T-helper 1 cell (primary cell): ENCODE measurements at regions not wholly inside any gene's neighbourhood (a gene's known extent, or its start where the extent isn't known, plus 50 kb on each side); places are given as distances from the start of the nearest gene placed in this dataset.

Source experiments
- DNase-seq, 5 donors: peaks; one replicate each; pipeline ENCODE4 v3.0.0-alpha.2; 2012 to 2020

DNA sequence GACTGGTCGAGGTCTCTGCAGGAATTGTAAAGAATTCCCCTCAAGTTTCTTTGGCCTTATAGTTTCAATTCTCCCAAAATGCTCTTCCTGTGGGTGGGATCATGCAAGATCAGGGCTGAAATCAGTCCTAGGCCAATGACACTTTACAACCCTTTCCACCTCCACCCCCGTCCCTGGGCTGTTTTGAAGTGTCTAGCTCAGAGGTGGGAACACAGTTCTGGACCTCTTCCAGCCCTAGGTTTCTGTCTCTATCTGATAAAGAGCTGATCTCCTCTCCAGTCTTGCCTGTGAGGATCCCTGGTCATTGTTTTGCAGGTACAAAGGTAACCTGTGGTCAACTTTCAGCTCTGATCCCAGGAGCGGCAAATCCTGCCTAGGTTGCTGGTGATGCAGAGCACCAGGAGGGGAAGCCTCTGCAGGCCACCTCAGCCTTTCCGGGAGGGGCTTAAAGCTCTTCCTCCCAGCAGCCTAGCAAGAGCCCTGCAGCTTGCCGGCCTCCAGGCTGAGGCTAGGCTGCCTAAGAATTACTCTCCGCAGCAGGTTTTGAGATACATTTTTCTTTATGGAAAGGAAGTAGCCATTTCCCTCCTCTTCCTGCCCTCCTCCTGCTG lies 69.8 kb upstream of the WIPF1 start:
- no peak for DNase-seq

DNA sequence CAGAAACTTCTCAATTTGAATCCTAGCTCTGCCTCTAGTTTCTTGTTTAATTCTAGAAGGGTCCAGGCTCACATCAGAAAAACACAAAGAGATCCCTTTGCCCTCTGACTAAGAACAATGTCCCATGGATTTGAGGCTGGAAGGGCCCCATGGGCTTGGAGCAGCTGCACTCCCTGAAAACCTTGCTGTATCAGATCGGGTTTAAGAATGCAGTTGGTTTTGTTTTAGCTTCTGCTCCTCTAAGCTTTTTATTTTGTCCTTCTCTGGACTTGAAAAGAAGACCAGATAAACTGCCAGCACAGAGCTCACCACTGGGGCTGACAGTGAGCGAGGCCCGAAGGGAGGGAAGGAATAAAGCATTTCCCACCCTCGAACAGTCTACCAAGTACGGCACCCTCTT lies 69.2 kb upstream of the WIPF1 start:
- no peak for DNase-seq

DNA sequence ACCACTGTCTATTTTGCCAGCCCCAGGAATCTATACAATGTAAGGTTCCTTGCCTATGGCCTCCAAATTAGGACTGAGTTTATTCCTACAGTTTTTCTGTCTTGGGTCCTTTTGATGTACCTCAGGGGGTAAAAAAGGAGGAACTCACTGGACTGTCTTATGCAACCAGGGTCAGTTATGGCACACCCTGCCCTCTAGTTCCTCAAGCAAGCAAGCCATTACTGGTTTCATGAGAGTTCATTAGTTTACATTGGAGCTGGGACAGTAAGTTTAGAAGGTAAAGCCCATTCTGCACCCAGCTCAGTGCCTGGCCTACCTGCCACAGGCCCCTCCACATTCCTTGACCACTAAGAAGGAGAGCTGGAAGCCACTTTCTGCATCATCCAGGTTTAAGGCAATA lies 68.7 kb upstream of the WIPF1 start:
- no peak for DNase-seq

DNA sequence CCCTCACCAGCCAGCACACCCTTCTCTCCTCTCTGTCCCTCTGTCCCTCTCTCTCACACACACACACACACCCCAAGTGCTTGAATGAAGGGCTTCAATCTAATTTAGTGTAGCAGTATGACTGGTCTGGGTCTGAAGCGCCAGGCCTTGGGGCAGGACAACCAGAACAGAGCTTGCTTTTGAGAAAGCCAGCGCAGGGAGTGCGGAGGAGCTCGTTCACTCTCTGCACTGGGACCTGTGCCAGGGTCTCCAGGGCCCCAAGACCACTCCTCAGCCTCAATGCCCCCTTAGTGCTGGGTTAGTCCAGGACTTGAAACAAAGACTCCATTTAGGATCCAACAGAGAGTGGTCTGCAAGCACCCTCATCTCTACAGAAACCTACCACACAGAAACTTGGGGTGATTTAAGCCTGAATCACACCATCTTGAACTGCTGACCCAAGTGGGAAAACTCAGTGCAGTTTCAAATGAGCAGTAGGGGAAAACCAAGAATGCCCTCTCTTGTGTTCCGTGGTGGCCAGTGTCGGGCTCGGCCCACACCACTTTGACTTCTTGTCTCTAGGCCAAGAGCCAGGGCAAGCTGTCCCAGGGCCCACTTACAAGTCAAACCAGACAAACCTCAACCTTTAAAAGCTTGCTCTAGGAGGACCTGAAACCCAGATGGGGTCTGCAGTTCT lies 66.6 kb upstream of the WIPF1 start:
- DNase-seq: no peak

DNA sequence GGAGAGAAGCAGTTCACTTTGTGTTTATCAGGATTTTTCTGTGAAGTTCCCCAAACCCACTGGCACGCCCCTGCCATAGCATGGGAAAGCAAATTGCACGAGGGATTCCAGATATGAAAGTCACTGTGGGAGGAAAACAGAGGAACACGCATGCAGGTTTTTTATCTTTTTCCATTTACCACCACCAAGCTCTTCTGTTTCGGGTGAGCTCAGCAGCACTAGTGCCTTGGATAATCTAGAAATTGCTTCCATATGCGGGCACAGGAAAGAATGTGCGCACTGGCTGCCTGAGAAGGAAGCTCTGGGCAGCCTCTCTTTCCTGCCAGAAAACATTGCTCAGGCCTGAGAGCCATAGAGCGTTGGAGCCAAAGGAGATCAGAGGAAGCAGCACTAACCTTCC lies 65.9 kb upstream of the WIPF1 start:
- no peak for DNase-seq

DNA sequence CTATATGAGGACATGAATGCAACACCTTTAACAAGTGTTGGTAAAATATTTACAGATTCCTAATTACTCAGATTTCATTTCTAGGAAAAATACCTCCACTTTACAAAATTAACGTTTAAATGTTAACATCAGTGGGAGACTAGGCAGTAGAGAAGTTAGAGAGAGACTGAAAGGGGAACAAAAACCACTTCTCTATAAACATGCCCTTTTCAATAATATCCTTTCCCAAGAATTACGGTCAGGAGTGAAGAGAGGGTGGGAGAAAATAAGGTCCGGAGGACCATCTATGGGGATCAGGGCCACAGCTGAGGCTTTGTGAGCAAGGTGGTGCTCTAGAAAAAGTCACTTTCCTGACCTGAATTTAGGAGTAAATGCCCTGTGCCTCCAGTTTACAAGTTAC lies 65.3 kb upstream of the WIPF1 start:
- no peak for DNase-seq

DNA sequence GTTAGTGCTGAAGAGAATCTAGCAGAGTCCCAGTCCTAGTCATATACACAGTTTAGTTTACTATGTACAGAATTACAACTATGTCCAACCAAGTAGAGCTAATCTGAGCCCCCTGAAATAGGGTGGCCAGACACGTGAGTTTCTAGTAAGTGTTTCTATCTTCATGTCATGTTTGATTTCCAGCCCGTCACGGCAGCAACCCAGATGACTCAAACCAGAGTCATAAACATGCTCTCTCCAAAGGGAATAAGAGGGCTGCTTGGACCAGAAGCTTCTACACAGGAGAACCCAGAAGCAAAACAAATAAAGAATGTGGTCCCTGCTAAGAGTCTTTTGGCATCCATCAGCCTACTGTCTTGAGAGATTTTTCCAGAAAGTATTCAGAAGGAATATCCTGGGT lies 64.9 kb upstream of the WIPF1 start:
- no peak for DNase-seq

DNA sequence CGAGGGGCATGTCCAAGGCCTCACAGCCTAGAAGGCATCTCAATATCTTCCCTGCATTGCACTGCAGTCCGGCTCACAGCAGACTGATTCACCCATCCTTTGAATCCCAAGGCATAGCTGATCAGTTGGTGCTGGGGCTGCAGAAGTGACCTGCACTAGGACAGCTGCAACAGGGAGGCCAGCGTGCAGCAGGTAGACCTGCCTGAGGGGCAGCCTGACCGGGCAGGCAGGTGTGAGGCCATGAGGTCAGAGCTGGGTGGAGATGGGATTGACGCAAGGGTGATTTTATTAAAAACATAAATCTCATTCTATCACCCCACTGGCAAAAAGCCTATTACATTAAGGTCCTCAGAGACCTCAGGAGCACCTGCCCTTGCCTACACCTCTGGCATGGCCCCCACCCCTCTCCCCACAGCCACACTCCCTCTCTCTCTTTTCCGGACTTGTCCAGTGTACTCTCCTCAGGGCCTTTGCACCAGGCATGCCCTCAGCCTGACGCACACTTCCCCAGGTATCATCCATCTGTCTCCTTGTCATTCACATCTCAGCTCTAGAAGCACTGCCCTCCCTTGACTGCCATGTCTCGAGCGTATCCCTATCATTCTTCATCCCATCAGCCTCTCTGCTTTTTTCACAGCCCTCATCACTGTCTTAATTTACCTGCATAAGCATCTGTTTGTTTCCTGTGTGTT lies 63.5 kb upstream of the WIPF1 start:
- DNase-seq: no peak

DNA sequence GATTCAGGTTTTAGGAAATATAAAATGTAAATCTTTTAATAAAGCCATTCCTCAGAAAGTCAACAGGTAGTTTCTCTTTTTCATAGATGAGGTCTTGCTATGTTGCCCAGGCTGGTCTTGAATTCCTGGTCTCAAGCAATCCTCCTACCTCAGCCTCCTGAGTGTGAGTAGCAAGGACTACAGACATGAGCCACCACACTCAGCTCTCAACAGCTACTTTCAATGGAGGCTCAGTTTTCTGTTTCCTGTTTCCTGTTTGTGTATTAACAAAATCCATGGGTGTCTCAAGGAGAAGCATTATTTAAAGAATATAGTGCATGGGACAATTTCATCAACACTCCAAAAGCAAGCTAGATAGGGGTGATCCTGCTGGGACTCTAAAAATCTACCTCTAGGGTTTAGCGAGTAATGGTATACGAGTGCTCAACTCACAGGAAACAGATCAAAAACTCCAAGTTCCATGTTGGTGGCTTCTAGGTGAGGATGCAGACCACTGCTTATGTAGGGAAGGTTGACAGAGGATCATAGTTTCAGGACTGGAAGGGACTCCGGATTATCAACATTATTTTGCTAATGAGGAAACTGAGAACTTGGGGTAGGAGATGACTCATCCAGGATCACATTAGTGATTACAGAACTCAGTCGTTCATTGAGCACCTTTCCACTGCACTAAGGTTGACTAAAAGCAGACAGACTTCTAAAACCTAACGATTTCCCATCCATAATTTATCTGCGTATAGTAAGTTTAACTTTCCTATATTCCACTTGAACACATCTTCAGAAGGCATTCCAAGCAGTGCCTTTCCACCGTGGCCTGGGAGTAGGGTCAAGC lies 61.7 kb upstream of the WIPF1 start:
- peak in 1 of 5 donors; percentile 54 for DNase-seq

DNA sequence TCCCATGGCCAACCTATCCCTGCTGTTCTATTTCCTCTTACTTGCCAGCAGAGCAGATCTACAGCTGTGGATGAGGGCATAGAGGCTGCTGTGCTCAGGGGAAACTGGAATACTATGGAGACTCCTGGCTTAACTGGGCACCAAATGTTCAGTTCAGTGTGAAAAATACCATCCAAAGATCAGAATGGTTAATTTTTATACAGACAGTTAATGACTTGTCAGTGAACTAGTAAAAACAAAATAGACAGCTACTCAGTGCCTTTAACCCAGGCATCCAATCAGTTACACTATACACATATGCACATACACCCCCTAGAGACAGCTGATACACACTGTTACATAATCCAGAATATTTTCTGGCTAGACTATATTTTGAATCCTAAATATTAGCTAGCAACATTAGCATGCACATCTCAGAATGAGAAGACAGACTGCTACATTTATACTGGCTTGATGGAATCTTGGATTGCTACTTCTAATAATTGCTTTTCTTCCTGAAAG lies 59.1 kb upstream of the WIPF1 start:
- no peak for DNase-seq

DNA sequence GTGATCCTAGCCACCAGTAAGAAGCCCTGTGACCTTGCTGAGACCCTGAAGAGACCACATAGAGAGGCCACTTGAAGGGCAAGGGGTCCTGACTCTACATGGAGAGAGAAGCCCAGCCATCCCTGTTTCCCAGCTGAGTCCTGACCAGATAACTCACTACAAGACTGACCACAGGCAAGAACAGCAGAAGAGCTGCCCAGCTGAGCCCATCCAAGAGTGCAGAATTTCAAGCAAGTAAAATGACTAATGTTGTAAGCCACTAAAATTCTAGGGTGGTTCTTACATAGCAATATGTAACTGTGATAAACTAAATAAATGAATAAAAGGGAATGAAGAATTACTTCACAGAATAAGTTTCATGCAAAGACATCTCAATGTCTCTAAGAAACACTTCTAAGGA lies 58.4 kb upstream of the WIPF1 start:
- no peak for DNase-seq

DNA sequence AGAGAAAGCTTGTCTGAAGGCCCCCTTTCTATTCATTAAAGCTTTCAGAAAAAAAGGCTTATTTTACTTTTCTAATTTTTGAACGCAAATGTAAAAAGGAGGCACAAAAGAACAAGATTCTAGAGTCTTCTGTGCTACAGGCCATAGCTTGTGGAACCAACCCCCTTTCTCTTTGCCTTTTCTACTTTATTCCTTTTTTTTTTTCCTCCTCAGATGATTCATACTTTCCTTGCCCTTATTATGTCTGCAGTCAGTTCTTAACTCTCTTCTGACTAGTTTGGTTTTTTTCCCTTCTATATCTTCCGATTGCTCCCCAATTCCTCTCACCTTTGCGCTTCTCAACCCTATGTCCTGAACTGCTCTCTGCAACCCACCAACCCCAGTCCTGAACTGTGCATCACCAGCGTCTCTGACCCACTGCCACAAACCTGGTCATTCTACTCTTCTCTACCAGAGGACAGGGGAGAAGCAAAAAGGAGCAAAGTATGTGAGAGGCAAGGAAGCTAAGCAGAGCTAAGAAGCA lies 56.9 kb upstream of the WIPF1 start:
- DNase-seq: no peak

DNA sequence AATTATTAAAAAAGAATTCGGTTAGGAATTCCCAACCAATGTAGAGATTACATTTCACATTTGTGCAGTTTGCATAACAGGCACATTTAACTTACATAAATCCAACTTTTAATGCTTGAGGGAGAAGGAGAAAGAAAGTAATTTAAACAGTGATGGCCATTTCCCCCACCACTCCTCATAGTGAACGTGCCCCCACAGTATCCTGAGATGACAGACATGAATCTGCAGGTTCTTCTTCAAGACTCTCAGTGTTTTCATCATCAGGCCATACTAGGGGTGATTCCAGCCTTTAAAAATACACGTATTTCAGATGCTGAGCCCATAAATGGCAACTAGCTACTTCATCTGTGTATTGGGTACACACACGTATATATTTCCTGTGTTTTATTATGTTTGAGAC lies 51.3 kb upstream of the WIPF1 start:
- no peak for DNase-seq
